Effector memory CD4-positive, alpha-beta T cell (primary cell): ENCODE measurements at regions not wholly inside any gene's neighbourhood (a gene's known extent, or its start where the extent isn't known, plus 50 kb on each side); places are given as distances from the start of the nearest gene placed in this dataset.

Experiments used
- DNase-seq, 3 donors: peaks; one replicate each; pipeline ENCODE4 v3.0.0-alpha.2; 2020
- H3K27ac ChIP-seq: 2 replicates; pipeline ENCODE4 v1.7.0; 2013; ENCODE audit warnings: mild to moderate bottlenecking, low read length, moderate library complexity; ENCODE audit not compliant: insufficient read depth, poor library complexity, severe bottlenecking
- H3K27me3 ChIP-seq: replicated peaks from 2 replicates; pipeline ENCODE4 v1.7.0; 2013; ENCODE audit warnings: mild to moderate bottlenecking, low read length; ENCODE audit not compliant: insufficient read depth, control insufficient read depth, poor library complexity, severe bottlenecking
- H3K36me3 ChIP-seq: 2 replicates; pipeline ENCODE4 v1.7.0; 2013; ENCODE audit warnings: mild to moderate bottlenecking, low read length, moderate library complexity; ENCODE audit not compliant: control insufficient read depth, insufficient read depth
- H3K4me1 ChIP-seq: 2 replicates; pipeline ENCODE4 v1.7.0; 2013; ENCODE audit warnings: low read length, mild to moderate bottlenecking; ENCODE audit not compliant: control insufficient read depth, insufficient read depth, poor library complexity, severe bottlenecking
- H3K4me3 ChIP-seq: 2 replicates; pipeline ENCODE4 v1.7.0; 2013; ENCODE audit warnings: low read length, low read depth, mild to moderate bottlenecking; ENCODE audit not compliant: insufficient read depth, poor library complexity, severe bottlenecking
- H3K9me3 ChIP-seq: 2 replicates; pipeline ENCODE4 v1.7.0; 2013; ENCODE audit warnings: mild to moderate bottlenecking, low read length, moderate library complexity; ENCODE audit not compliant: control insufficient read depth

GRCh38 chr3:107428051-107428858 is 51.0 kb downstream of the CCDC54 start:
- no peak overlapping the region for H3K27ac ChIP-seq
- no peak for DNase-seq
- no peaks in the 10 kb centered on the region for H3K36me3 ChIP-seq
- peaks cover 15% of the 10 kb centered on the region for H3K4me1 ChIP-seq
- no peak overlapping the region for H3K4me3 ChIP-seq
- no peaks in the 10 kb centered on the region for H3K27me3 ChIP-seq
- no peaks in the 10 kb centered on the region for H3K9me3 ChIP-seq

GRCh38 chr3:107429320-107430181 is 52.3 kb downstream of the CCDC54 start:
- peak overlapping the region; percentile 80 for H3K4me3 ChIP-seq
- peak; percentile 13 to 21 (median 17) for DNase-seq
- H3K36me3 ChIP-seq = no peaks in the 10 kb centered on the region

GRCh38 chr3:107430214-107430995 is 53.2 kb downstream of the CCDC54 start:
- peaks cover 15% of the 10 kb centered on the region for H3K4me1 ChIP-seq
- H3K27me3 ChIP-seq = no peaks in the 10 kb centered on the region
- no peaks in the 10 kb centered on the region for H3K9me3 ChIP-seq
- H3K4me3 ChIP-seq = peak overlapping the region; percentile 80
- no peak overlapping the region for H3K27ac ChIP-seq
- H3K36me3 ChIP-seq = no peaks in the 10 kb centered on the region
- DNase-seq = no peak

More at GRCh38 chr3:107429320-107430181, 52.3 kb downstream of the CCDC54 start:
- Histone ChIP-seq H3K27me3 (no peaks in the 10 kb centered on the region), H3K4me1 (peaks cover 15% of the 10 kb centered on the region), H3K9me3 (no peaks in the 10 kb centered on the region), H3K27ac (no peak overlapping the region)

- Histone ChIP-seq H3K27ac (no peak overlapping the region), H3K9me3 (no peaks in the 10 kb centered on the region), H3K4me3 (peak overlapping the region; percentile 80), H3K36me3 (no peaks in the 10 kb centered on the region), H3K4me1 (peaks cover 15% of the 10 kb centered on the region), H3K27me3 (no peaks in the 10 kb centered on the region)
- DNase-seq = peak in 1 of 3 donors; percentile 1
Observed at GRCh38 chr3:107430996-107431245, 53.7 kb downstream of the CCDC54 start.

GRCh38 chr3:107431246-107432012 is 54.2 kb downstream of the CCDC54 start:
- peaks cover 15% of the 10 kb centered on the region for H3K4me1 ChIP-seq
- peak overlapping the region; percentile 30 for H3K27ac ChIP-seq
- H3K4me3 ChIP-seq = peak overlapping the region; percentile 80
- H3K9me3 ChIP-seq = no peaks in the 10 kb centered on the region
- DNase-seq = peak in 2 of 3 donors; percentile 8 to 14
- H3K27me3 ChIP-seq = no peaks in the 10 kb centered on the region
- no peaks in the 10 kb centered on the region for H3K36me3 ChIP-seq

GRCh38 chr3:107432013-107432515 is 54.8 kb downstream of the CCDC54 start:
- H3K9me3 ChIP-seq = no peaks in the 10 kb centered on the region
- no peak overlapping the region for H3K27ac ChIP-seq
- H3K4me3 ChIP-seq = peak overlapping the region; percentile 80
- H3K27me3 ChIP-seq = no peaks in the 10 kb centered on the region
- DNase-seq = no peak
- H3K36me3 ChIP-seq = no peaks in the 10 kb centered on the region
- H3K4me1 ChIP-seq = peaks cover 15% of the 10 kb centered on the region

- Histone ChIP-seq H3K4me1 (peaks cover 15% of the 10 kb centered on the region), H3K4me3 (no peak overlapping the region), H3K27me3 (no peaks in the 10 kb centered on the region), H3K27ac (no peak overlapping the region), H3K36me3 (no peaks in the 10 kb centered on the region), H3K9me3 (no peaks in the 10 kb centered on the region)
- DNase-seq = no peak
Observed at GRCh38 chr3:107432646-107433045, 55.4 kb downstream of the CCDC54 start.

GRCh38 chr3:107436029-107436428 is 58.8 kb downstream of the CCDC54 start:
- DNase-seq = no peak
- Histone ChIP-seq H3K4me1 (peaks cover 2% of the 10 kb centered on the region), H3K27ac (no peak overlapping the region), H3K4me3 (no peak overlapping the region), H3K9me3 (no peaks in the 10 kb centered on the region), H3K27me3 (no peaks in the 10 kb centered on the region), H3K36me3 (no peaks in the 10 kb centered on the region)

GRCh38 chr3:107438671-107439070 is 61.4 kb downstream of the CCDC54 start:
- Histone ChIP-seq H3K4me3 (no peak overlapping the region), H3K27ac (no peak overlapping the region), H3K4me1 (no peaks in the 10 kb centered on the region), H3K9me3 (no peaks in the 10 kb centered on the region), H3K27me3 (no peaks in the 10 kb centered on the region), H3K36me3 (no peaks in the 10 kb centered on the region)
- DNase-seq = no peak
